ENCODE measurements at regions not wholly inside any gene's neighbourhood (a gene's known extent, or its start where the extent isn't known, plus 50 kb on each side); places are given as distances from the start of the nearest gene placed in this dataset.
A peak's percentile ranks its signal among the peaks of the same experiment; 100 is the strongest.

DNA sequence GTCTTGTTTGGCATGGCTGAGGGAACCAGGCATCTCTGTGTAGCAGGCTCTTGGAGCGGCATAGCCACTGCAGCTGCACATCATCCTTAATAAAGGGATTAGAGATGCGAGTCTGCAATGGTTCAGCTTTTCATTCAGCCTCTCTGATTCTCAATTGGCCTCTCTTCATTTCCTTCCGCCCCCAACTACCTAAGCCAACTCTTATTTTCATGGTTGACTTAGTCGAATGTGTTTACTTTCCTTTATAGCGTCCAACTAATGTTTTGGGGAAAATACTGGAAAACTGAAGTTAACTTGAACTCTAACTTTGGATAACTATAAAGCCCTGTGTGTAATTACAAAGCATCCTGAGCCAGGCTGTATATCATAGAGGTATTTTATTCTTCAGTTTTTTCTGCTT, 202.2 kb upstream of the KIAA1217 start:
- DNase-seq (ENCODE audit: low read depth in 4 of 4, low spot score in 2 of 4), result no peak

DNA sequence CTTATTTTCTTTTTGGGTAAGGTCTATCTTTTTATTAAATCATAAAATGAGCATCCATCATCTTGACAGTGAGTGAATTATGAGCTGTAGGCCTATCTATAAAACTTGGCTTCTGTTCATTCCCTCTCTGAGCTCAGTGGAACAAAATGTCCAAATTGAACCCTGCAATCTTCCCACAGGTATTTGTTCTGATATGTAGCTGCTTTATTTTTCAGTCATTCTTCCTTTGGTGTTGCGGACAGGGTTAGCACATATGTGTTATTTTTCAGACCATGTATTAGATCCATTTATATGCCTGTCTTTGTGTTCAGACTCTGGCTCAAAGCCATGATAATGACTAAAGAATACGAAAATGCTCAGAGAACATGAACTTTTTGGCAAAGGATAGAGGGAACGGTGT, 201.6 kb upstream of the KIAA1217 start:
- DNase-seq (ENCODE audit: low read depth in 4 of 4, low spot score in 2 of 4), result no peak

DNA sequence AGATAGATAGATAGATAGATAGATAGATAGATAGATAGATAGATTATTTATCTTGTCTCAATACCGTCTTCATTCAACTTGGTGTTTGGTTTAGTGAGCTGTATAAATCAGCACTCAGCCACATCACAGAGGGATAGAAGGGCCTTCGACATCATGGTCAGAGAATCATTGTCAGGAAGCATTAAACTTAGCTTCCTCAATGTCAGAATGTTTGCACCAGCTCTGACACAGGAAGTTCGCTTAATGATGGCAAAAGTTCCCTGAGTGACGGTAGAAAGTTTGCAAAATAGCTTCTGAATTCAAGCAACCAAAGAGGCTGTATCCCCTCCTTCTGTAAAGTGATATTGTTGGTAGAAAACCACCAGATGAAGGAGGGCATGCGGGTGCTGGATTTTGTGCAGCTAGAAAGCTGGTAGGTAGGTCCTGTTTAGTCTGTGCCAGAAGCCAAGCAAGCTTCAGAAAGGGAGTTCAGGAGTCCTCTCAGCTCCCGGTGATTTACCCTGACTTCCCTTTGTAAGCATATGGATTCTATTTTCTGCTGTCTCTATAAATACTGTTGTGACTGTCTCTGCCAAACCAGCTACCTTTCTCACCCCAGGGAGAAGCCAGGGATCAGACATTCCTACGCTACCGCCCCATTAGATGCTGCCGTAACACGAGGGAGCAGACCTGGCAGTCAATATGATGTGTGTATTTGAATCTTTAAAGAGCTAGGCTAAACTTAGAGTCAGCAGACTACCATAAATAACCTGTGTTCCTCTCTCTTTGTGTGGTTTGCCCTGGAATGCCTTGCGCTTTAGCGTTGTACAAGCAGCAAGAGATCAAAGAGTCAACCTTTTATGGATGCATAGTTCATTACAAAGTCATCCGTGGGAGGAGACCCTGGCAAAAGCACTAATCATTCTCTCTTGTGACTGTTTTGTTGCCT, 200.5 kb upstream of the KIAA1217 start:
- DNase-seq (ENCODE audit: low read depth in 4 of 4, low spot score in 2 of 4), result peak; percentile 48 to 71 (median 69)

DNA sequence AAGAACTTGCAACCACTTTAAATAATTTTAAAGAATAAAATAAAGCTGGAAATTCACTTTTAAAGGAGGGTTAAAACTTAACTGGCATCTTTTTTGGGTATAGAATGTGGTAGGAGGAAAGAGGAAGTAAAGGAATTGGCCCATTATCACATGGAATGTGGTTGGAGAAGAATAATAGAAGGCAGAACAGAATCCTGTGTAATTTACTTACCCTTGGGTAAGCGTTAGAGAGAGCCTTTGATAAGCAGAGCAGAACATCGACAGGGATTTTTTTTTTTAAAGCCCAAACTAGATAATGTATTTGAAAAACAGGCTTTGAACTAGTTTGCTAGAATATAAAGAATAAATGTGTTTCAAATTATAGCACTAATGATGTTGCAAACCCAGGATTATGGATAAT, 199.8 kb upstream of the KIAA1217 start:
- DNase-seq (ENCODE audit: low read depth in 4 of 4, low spot score in 2 of 4), result no peak

DNA sequence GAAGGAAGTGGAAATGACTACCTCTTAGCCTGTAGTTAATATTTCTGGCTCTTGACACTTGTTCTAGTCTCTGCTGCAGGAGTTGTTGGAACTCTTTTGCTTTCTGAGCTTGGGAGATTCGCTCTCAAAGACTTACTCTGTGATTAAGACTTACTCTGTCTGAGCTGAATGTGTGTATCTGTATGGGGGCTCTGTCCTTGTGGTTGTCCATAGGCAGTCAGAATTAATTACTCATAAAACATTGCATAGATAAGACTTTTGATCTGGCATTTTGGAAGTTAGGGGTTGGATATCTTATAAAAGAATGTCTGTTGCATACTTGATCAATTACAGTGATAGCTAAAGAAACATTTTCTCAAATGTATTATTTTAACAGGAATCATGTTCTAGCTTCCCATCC, 199.2 kb upstream of the KIAA1217 start:
- DNase-seq (ENCODE audit: low read depth in 4 of 4, low spot score in 2 of 4), result no peak

DNA sequence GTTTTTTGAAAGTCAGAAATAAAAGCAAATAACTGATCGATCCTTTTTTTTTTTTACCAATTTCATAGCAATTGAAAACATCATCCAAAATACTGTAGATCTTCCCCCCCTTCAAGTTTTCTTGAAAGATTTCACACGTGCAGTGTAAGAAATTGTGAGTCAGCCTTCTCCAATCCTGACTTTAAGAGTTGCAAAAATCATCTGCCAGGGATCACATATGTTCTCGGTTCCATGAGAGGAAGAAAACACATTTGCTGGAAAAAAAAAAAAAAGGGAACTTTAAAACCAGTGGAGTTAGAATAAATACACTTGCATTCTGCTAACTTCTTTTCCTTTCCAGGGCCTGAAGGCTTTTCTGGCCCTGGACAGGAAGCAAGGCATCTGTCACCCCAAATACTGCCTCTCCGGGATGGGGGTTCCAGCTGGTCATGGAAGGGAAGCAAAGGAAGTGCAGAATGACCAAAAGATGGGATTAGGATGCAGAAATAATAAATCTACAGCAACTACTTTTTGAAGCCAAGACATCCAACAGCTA, 198.4 kb upstream of the KIAA1217 start:
- DNase-seq (ENCODE audit: low read depth in 4 of 4, low spot score in 2 of 4), result no peak

DNA sequence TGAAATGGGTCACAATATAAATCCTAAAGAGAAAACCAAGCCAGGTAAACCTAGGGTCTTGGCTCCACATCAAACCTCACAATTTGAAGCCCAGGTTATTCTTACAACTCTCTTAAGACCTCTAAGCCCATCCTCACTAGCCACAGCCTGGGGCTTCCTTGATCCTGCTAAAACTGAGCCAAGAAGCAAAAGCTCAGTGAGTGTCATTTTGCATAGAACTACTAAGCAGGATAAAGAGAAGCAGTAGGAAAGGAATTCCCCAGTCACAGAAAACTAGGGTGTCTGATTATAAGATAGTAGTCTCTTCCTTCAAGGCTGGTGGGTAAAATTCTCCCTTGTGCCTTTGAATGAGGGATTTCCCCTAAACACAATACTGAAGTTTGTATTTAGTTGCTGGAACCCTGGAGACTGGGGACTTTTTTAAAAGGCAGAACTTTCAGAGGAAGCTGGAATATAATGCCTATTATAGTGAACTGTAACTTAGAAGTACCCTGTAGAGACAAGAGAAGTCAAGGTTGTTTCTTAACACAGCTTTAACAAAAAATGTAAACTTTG, 196.6 kb upstream of the KIAA1217 start:
- no peak for DNase-seq (ENCODE audit: low read depth in 4 of 4, low spot score in 2 of 4)

DNA sequence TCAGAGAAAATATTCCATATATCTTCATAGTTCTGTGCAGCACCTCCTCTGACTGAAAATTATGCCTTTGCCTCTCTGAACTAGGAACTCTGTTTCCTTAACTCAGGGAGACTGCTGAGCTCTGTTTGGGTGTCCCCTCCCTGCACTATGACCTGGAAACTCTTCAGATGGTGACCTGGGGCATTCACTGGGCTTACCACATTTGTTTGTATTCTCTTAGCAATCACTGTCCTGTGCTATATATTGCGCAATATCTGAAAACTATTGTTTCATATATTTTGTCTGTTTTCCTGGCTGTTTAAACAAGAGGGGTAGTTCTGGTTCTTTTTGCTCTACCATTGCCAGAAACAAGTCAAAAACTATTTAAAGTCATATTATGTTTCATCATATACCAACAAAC, 181.8 kb upstream of the KIAA1217 start:
- DNase-seq (ENCODE audit: low read depth in 4 of 4, low spot score in 2 of 4), result no peak

DNA sequence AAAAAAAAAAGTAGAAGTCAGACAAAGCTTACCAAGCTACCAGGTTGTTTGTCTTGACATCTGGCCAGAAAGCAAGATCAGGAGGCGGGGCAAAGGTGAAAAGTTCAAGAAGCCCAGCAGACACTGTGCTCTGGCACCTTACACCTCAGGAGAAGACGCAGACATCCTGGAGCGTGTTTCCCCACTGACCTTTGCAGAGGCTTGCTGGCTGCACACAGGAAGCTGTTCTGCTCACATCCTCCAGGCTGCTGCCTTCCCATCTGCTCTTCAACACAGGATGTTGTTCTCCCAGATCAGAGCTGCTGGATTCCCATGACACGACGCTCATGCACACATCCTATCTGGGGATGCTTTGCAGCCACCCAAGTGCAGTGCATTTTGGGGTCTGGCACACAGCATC, 174.4 kb upstream of the KIAA1217 start:
- DNase-seq (ENCODE audit: low read depth in 4 of 4, low spot score in 2 of 4), result no peak

DNA sequence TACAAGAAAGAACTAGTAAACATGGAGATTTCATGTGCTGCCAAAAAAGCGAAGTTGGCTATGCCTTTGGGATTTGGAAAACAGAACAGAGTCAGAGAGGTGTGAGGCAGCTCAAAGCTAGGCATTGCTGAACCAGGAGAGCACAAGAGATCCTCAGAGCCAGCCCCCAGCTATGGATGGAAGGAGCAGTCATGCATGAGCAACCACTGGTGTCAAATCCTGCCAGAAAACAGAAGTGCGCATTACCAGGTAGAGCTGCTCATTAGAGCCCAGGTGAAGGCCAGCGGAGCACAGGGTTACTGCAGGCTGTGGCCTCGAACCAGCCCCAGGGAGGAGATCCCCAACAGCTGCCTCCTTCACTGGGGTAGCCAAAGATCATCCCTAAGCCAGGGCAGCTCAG, 173.2 kb upstream of the KIAA1217 start:
- DNase-seq (ENCODE audit: low read depth in 4 of 4, low spot score in 2 of 4), result no peak

DNA sequence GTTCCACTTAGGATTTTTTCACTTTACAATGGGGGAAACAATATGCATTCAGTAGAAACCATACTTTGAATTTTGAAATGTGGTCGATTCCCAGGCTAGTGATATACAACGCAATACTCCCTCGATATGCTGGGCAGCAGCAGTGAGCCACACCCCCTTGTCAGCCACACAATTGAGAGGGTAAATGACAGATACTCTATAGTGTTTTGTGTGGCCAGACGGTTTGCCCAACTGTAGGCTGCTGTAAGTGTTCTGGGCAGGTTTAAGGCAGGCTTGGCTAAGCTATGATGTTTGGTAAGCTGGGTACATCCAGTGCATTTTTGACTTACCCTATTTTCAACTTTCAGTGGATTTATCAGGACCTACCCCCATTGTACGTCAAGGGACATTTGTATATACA, 169.6 kb upstream of the KIAA1217 start:
- DNase-seq (ENCODE audit: low read depth in 4 of 4, low spot score in 2 of 4), result no peak

DNA sequence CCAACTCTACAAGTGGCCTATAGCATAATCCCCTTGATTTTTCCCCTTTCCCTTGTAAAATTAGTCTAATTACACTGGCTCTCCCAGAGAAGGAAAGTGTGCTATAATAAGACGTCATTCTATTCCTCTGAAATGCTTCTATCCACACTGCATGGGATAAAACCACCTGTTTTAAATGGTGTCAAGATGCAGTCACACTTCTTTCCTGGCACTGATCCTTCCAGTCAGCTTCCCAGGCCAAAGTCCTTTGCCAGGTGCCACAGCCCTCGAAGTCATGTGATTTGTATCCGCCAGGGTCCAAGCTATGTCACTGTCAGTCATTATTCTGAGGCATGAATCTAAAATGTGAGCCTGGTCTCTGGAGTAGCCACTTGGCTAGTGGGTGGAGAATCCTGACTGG, 169.0 kb upstream of the KIAA1217 start:
- no peak for DNase-seq (ENCODE audit: low read depth in 4 of 4, low spot score in 2 of 4)

DNA sequence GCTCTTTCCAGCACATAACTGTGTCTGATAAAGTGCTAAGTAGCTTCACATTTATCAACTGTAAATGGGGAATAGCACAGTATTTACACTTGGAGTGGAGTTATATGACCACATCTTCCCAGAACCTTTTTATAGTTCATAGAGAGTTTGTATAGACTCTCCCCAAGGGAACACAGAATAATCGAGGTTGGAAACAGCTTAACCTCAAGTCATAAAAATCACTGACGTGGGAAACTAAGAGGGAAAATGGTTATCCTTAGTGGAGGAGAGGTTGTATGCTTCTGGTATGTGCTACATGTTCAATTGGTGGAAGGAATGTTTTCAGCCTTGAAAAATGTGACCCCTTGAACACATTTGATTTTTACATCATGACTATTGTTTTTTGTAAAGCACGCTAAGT, 167.9 kb upstream of the KIAA1217 start:
- DNase-seq (ENCODE audit: low read depth in 4 of 4, low spot score in 2 of 4), result peak in 2 of 4 donors; percentile 49 to 61

DNA sequence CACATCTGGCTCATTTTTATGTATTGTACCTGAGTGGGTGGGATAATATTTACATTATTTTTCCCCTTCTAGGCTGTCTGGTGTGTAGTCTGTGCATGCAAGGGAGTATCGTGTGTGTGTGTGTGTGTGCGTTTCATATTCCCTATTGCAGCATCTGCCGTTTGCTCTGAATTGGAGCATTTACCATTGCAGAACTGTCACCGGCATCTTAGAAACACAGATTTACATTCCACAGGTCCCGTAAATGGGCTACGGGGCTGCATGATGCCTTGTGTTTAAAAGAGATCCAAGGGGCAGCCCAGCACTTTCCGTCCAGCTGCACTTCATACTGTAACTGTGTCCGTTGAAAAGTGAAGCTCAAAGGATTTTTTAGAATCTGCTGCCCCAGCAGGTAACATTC, 167.1 kb upstream of the KIAA1217 start:
- DNase-seq (ENCODE audit: low read depth in 4 of 4, low spot score in 2 of 4), result no peak

DNA sequence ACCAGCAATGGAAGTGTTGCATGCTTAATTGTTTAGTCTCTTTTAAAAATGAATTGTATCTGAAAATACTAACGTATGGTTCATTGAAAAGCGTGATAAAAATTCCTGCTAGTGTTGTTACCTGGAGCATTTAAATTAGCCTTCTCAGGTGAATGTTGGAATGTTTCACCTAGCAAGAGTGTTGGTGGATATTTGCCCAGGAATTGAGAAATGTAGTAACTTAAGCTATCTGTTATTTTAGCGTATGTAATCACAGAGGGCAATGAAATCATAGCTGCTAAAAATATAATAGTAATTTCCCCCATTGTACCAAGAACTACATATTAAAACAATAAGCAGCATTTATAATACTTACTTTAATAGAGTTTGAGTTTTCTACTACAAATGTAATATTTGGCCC, 166.1 kb upstream of the KIAA1217 start:
- DNase-seq (ENCODE audit: low read depth in 4 of 4, low spot score in 2 of 4), result no peak

DNA sequence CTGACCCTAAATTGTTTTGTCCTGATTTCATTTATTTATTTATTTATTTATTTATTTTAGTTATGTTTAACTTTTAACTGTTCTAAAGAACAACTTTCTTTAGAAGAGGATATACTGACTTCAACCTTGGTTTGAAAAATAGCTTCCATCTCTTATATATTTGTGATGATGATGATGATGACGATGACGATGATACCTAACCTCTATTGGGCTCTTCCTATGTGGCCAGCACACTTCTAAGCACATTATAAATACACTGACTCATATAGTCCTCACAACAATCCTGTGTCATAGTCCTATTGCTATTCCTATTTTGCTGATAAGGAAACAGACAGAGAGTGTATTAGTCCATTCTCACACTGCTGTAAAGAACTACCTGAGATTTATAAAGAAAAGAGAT, 162.9 kb upstream of the KIAA1217 start:
- DNase-seq (ENCODE audit: low read depth in 4 of 4, low spot score in 2 of 4), result no peak

DNA sequence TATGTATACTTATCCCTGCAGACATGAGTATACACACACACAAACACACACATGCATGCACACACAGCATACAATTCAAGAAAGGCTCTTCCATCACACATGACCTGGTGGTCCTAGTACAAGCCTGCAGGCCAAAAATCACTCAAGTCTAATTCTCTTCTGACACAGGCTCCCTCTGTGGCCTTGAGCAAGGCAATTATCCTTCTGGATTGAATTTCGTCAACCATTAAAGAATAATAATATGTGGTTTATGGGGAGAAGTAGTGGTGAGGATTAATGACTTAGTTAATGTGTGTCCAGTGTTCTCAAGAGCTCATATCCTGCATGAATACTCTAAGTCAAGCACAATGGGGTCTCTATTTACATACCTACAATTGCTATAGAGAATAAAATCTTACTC, 161.8 kb upstream of the KIAA1217 start:
- DNase-seq (ENCODE audit: low read depth in 4 of 4, low spot score in 2 of 4), result no peak

DNA sequence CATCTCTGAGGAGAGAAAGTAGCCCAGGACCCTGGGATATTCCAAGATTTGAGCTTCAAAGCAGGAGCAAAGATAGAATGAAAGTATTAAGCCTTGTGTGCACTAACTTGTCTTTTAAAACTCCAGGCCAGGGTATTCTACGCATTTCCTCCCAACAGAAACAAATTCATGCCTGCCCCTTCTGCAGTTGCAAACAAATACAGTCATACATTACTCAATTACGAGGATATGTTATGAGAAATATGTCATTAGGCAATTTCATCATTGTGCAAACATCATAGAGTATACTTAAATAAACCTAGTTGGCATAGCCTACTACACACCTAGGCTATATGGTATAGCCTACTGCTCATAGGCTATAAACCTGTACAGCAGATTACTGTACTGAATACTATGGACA, 154.5 kb upstream of the KIAA1217 start:
- no peak for DNase-seq (ENCODE audit: low read depth in 4 of 4, low spot score in 2 of 4)

DNA sequence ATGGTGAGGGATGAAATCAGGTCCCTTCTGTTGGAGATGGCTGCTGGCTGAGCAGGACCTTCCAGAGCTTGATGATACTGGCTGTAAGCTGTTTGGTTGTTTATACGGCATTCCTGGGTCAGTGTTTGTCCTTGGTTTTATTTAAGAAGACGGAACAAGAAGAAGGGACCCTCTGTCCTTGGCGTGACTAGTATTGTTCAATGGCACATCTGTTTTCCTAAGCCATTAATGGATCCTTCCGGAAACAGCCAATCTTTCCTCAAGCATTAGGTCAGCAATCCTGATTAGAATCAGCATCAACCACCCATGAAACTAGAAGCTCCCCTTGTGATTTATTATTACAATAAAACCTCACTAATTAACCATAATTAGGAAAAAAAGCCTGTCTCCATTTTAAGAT, 128.7 kb upstream of the KIAA1217 start:
- DNase-seq (ENCODE audit: low read depth in 4 of 4, low spot score in 2 of 4), result no peak

DNA sequence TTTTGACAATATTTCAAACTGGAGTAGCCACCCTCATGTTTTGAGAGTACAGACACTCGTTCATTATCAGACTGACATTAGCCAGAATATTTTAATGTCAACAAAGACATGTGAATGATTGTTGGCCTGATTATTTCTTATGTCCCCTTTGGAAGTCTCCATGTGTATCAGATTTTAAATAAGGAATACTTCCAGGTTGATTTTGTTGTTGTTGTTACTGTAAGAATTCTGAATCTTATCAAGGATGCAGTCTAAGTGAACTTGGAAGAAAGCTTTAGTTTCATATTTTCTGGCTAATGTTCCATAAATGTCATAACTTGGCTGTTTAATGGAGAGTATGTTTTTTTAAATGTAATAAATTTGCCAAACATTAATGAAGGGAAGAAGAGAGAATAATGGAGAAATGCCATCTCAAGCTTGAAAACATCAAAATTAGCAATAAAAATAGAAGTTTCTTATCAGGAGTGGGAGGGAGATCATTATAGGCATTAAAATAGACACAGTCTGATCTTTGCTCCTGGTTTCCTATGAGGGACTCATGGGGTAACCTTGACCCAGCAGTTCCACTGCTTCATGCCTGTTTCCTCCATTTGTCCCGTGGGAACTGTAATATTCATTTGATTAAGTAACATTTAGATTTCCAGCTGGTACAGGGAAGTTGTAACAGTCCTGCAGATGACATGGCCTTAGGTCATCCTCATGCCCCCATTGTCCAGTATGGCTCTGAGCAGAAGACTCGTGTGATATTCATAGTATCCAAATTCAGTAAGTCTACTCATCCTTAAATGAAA, 122.4 kb upstream of the KIAA1217 start:
- peak in 3 of 4 donors; percentile 58 to 61 (median 59) for DNase-seq (ENCODE audit: low read depth in 4 of 4, low spot score in 2 of 4)

DNA sequence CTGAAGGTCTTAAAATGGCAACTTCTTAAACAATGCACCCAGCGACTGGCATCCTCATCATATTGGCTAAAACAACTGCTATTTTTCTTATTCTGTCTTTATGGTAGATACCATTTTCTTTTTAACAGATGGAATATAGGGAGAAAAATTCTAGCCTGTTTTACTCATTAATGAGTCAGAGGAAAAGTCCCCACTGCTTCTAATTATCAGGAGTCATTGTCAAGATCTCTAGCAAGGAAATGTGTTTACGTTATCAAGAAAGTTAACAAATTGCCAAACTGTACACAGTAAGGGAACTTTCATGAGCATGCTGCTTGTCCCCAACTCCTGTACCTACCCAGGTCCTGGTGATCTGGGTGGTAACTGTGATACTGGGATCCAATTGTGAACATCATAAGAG, 117.7 kb upstream of the KIAA1217 start:
- DNase-seq (ENCODE audit: low read depth in 4 of 4, low spot score in 2 of 4), result no peak

All from left renal cortex interstitium (tissue), 4 donors.